ENCODE measurements at regions not wholly inside any gene's neighbourhood (a gene's known extent, or its start where the extent isn't known, plus 50 kb on each side); places are given as distances from the start of the nearest gene placed in this dataset.
"Not testable (repeated sequence)": the region's sequence is repeated elsewhere in the genome, so short reads cannot be mapped to it uniquely, and the experiment has no call there.

DNA sequence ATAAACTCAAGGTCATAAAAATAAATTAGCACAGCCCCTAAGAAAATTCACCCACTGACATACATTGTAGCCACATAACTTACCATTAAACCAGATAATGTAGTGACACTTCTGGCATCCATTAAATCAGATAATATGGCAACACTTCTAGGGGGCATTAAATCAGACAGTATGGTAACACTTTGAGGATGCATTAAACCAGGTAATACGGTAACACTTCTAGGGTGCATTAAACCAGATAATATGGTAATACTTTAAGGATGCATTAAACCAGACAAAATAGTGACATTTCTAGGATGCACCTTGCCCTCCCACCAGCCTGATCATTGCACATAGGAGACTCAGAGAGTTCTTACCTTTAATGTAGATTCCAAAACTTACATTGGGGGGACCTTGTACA lies 1220.5 kb upstream of the TMEM132C start:
- TF ChIP-seq, protein P1, sequence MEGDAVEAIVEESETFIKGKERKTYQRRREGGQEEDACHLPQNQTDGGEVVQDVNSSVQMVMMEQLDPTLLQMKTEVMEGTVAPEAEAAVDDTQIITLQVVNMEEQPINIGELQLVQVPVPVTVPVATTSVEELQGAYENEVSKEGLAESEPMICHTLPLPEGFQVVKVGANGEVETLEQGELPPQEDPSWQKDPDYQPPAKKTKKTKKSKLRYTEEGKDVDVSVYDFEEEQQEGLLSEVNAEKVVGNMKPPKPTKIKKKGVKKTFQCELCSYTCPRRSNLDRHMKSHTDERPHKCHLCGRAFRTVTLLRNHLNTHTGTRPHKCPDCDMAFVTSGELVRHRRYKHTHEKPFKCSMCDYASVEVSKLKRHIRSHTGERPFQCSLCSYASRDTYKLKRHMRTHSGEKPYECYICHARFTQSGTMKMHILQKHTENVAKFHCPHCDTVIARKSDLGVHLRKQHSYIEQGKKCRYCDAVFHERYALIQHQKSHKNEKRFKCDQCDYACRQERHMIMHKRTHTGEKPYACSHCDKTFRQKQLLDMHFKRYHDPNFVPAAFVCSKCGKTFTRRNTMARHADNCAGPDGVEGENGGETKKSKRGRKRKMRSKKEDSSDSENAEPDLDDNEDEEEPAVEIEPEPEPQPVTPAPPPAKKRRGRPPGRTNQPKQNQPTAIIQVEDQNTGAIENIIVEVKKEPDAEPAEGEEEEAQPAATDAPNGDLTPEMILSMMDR (IDR thresholded peaks at IDR 0.05) = no peak
- H3K36me3 Mint-ChIP-seq (ENCODE audit: low read depth) = no peaks in the 10 kb centered on the region
- H3K9me3 Mint-ChIP-seq = peaks cover 6% of the 10 kb centered on the region
- no peak overlapping the region for H3K4me3 Mint-ChIP-seq
- H3K4me1 Mint-ChIP-seq (ENCODE audit: low read depth) = no peaks in the 10 kb centered on the region
- CTCF ChIA-PET = no interaction called here
- DNase-seq = no peak
- peaks cover 2% of the 10 kb centered on the region for H3K27me3 Mint-ChIP-seq
- no peak for ATAC-seq
- intact Hi-C loops (cut with micrococcal nuclease) = no loop called here
- no peak overlapping the region for H3K27ac Mint-ChIP-seq
- POLR2A ChIA-PET = no interaction called here

DNA sequence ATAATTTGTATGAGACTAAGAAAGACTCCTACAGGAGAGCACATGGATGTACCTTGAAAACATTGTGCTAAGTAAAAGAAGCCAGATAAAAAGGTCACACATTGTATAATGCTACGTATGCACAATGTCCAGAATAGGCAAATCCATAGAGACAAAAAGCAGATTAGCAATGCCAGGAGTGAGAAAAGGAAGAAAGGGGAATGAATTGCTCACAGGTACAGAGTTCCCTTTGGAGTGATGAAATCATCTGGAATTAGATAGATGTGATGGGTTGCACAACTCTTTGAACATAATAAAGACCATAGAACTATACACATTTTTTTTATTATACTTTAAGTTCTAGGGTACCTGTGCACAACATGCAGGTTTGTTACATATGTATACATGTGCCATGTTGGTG lies 1218.9 kb upstream of the TMEM132C start:
- no peaks in the 10 kb centered on the region for H3K27me3 Mint-ChIP-seq
- ATAC-seq (no peak), DNase-seq (no peak)
- CTCF ChIA-PET = no interaction called here
- H3K4me3 Mint-ChIP-seq = no peak overlapping the region
- intact Hi-C loops (cut with micrococcal nuclease) = no loop called here
- no peak overlapping the region for H3K27ac Mint-ChIP-seq
- H3K9me3 Mint-ChIP-seq = peaks cover 6% of the 10 kb centered on the region
- H3K36me3 Mint-ChIP-seq (ENCODE audit: low read depth) = no peaks in the 10 kb centered on the region
- H3K4me1 Mint-ChIP-seq (ENCODE audit: low read depth) = no peaks in the 10 kb centered on the region
- POLR2A ChIA-PET = no interaction called here
- TF ChIP-seq, protein P1 (IDR thresholded peaks at IDR 0.05) = no peak

DNA sequence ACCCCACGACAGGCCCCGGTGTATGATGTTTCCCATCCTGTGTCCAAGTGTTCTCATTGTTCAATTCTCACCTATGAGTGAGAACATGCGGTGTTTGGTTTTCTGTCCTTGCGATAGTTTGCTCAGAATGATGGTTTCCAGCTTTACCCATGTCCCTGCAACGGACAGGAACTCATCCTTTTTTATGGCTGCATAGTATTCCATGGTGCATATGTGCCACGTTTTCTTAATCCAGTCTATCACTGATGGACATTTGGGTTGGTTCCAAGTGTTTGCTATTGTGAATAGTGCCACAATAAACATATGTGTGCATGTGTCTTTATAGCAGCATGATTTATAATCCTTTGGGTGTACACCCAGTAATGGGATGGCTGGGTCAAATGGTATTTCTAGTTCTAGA lies 1218.4 kb upstream of the TMEM132C start:
- H3K4me1 Mint-ChIP-seq (ENCODE audit: low read depth); DNase-seq; H3K27me3 Mint-ChIP-seq; H3K27ac Mint-ChIP-seq; H3K9me3 Mint-ChIP-seq; H3K4me3 Mint-ChIP-seq; intact Hi-C loops (cut with micrococcal nuclease); POLR2A ChIA-PET; H3K36me3 Mint-ChIP-seq (ENCODE audit: low read depth); ATAC-seq; CTCF ChIA-PET: not testable (repeated sequence)

DNA sequence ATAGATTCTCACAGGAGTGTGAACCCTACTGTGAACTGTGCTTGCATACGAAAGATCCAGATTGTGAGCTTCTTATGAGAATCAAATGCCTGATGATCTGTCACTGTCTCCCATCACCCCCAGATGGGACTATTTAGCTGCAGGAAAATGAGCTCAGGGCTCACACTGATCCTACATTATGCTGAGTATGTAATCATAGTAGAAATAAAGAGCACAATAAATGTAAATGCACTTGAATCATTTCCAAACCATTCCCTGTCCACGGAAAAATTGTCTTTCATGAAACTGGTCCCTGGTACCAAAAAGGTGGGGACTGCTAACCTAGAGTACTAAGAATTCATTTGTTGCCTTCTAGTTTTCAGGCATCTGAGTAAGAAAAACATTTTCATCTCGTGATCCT lies 1215.8 kb upstream of the TMEM132C start:
- no peaks in the 10 kb centered on the region for H3K4me1 Mint-ChIP-seq (ENCODE audit: low read depth)
- no peaks in the 10 kb centered on the region for H3K36me3 Mint-ChIP-seq (ENCODE audit: low read depth)
- H3K4me3 Mint-ChIP-seq = no peak overlapping the region
- intact Hi-C loops (cut with micrococcal nuclease) = no loop called here
- DNase-seq (no peak), ATAC-seq (no peak)
- POLR2A ChIA-PET = no interaction called here
- H3K9me3 Mint-ChIP-seq = peaks cover 6% of the 10 kb centered on the region
- TF ChIP-seq, protein P1 (IDR thresholded peaks at IDR 0.05) = no peak
- H3K27ac Mint-ChIP-seq = no peak overlapping the region
- CTCF ChIA-PET = no interaction called here
- H3K27me3 Mint-ChIP-seq = peaks cover 1% of the 10 kb centered on the region

DNA sequence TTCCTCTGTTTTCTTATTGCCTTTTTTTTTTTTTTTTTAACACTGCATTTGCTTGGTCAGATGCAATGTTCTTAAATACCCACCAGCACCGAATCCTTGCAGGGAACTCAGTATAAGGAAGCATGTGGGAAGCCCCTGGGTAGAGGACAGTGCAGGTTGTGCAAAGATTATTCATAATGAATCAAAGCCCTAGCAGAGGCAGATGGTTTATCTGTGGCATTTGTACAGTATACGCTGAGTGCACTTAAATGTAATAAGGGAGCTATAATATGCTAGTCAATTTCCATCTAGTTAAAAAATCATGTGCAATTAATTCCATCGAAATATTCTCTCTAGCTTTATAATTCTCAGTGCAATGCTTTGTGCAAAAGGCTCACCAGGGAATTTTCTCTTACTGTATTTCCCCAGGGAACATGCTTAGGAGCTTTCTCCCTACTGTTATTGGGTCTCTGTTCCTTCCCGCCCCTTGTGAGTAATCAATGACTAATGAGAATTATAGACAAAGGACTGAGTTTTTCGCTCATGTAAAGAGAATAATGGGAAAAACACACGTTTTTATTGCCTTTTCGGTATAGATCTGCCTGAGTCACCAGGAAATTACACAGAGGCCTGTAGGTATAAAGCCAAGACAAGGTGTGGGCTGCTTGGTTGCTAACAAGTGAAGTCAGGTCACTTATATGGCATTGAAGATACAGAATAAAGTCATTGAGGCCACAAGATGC lies 1214.3 kb upstream of the TMEM132C start:
- Mint-ChIP-seq H3K4me3 (no peak overlapping the region), H3K9me3 (peaks cover 6% of the 10 kb centered on the region), H3K27ac (no peak overlapping the region), H3K36me3 (ENCODE audit: low read depth) (no peaks in the 10 kb centered on the region), H3K4me1 (ENCODE audit: low read depth) (no peaks in the 10 kb centered on the region), H3K27me3 (peaks cover 1% of the 10 kb centered on the region)
- ATAC-seq (no peak), DNase-seq (no peak)
- intact Hi-C loops (cut with micrococcal nuclease) = no loop called here
- ChIA-PET POLR2A (no interaction called here), CTCF (no interaction called here)
- TF ChIP-seq, protein P1 (IDR thresholded peaks at IDR 0.05) = no peak

DNA sequence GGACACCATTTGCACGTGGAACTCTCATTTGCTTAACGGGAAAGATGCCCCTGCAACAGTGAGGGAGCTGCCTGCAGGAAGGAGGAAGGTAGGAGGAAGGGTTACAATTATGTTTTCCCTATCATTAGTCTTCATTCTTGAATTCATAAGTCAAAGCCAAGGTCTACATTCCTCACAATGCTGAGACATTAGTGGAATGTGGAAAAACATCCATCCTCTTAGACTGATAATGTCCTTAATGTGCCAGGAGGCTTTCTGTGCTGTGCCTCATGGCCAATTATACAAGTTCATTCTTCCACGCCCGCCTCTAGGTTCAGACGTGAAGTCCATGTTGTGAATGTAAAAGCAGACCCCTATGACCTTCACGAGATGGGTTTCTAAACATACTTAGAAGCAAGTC lies 1212.4 kb upstream of the TMEM132C start:
- POLR2A ChIA-PET = no interaction called here
- no peaks in the 10 kb centered on the region for H3K4me1 Mint-ChIP-seq (ENCODE audit: low read depth)
- CTCF ChIA-PET = no interaction called here
- H3K27me3 Mint-ChIP-seq = peaks cover 1% of the 10 kb centered on the region
- TF ChIP-seq, protein P1 (IDR thresholded peaks at IDR 0.05) = no peak
- H3K9me3 Mint-ChIP-seq = no peaks in the 10 kb centered on the region
- H3K27ac Mint-ChIP-seq = no peak overlapping the region
- intact Hi-C loops (cut with micrococcal nuclease) = no loop called here
- ATAC-seq = no peak
- H3K36me3 Mint-ChIP-seq (ENCODE audit: low read depth) = no peaks in the 10 kb centered on the region
- no peak for DNase-seq
- no peak overlapping the region for H3K4me3 Mint-ChIP-seq
